Stimulated activated CD4-positive, alpha-beta T cell treated with anti-CD3 and anti-CD28 coated beads, TNF-alpha, amount 100 ng/mL, for 48 hours (primary cell): ENCODE measurements at regions not wholly inside any gene's neighbourhood (a gene's known extent, or its start where the extent isn't known, plus 50 kb on each side); places are given as distances from the start of the nearest gene placed in this dataset.

ENCODE experiments used
- DNase-seq, 3 donors: peaks; one replicate each; pipeline ENCODE4 v3.0.0-alpha.2; 2020; ENCODE audit warnings: low read depth in 3 of 3

- DNase-seq: no peak
Measured at GRCh38 chr2:239533569-239534316, 132.9 kb upstream of the HDAC4 start.

- DNase-seq: no peak
Measured at GRCh38 chr2:239532859-239533258, 132.0 kb upstream of the HDAC4 start.

- DNase-seq: no peak
Measured at GRCh38 chr2:239532250-239532649, 131.4 kb upstream of the HDAC4 start.

GRCh38 chr2:239531456-239532241 is 130.8 kb upstream of the HDAC4 start:
- no peak for DNase-seq

- no peak for DNase-seq
Measured at GRCh38 chr2:239530749-239531316, 130.0 kb upstream of the HDAC4 start.

- DNase-seq: no peak
Measured at GRCh38 chr2:239529313-239530015, 128.6 kb upstream of the HDAC4 start.

- DNase-seq: no peak
Measured at GRCh38 chr2:239528883-239529282, 128.1 kb upstream of the HDAC4 start.

GRCh38 chr2:239528146-239528545 is 127.3 kb upstream of the HDAC4 start:
- DNase-seq: no peak

- no peak for DNase-seq
Measured at GRCh38 chr2:239526666-239527415, 126.0 kb upstream of the HDAC4 start.

- no peak for DNase-seq
Measured at GRCh38 chr2:239526038-239526437, 125.2 kb upstream of the HDAC4 start.

GRCh38 chr2:239523954-239524330 is 123.1 kb upstream of the HDAC4 start:
- no peak for DNase-seq

GRCh38 chr2:239523147-239523953 is 122.5 kb upstream of the HDAC4 start:
- DNase-seq: no peak

- DNase-seq: no peak
Measured at GRCh38 chr2:239522740-239523119, 121.9 kb upstream of the HDAC4 start.

GRCh38 chr2:239522002-239522739 is 121.4 kb upstream of the HDAC4 start:
- no peak for DNase-seq

GRCh38 chr2:239521518-239521815 is 120.6 kb upstream of the HDAC4 start:
- no peak for DNase-seq

- no peak for DNase-seq
Measured at GRCh38 chr2:239520811-239521517, 120.1 kb upstream of the HDAC4 start.

GRCh38 chr2:239519921-239520585 is 119.2 kb upstream of the HDAC4 start:
- no peak for DNase-seq

- no peak for DNase-seq
Measured at GRCh38 chr2:239519089-239519920, 118.5 kb upstream of the HDAC4 start.
